Colon (tissue), 2 donors: ENCODE measurements at regions not wholly inside any gene's neighbourhood (a gene's known extent, or its start where the extent isn't known, plus 50 kb on each side); places are given as distances from the start of the nearest gene placed in this dataset.
"Not testable (repeated sequence)": the region's sequence is repeated elsewhere in the genome, so short reads cannot be mapped to it uniquely, and the experiment has no call there.

Source experiments
- FAIRE-seq: peaks from 2 replicates; lab custom pipeline; 2012; peaks lifted over from hg19 to GRCh38; lab: Jason Lieb, UNC
- donor health status: control.
- donor health status: control.

DNA sequence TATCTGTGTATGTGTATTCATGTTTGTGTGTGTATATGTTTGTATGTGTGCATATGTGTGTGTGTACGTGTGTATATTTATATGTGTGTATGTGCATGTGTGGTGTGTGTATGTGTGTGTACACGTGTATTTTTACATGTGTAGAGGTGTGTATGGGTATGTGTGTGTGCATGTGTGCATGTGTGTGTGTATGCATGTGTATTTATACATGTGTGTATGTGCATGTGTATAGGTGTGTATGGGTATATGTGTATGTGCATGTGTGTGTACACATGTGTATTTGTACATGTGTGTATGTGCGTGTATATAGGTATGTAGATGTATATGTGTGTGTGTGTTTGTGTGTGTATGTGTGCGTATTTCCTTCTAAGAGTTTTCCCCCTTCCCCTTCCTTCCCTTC is 207.7 kb upstream of the ATP6AP2 start:
- FAIRE-seq = no peak

GRCh38 chrX:40371376-40371775 is 209.4 kb upstream of the ATP6AP2 start:
- no peak for FAIRE-seq

DNA sequence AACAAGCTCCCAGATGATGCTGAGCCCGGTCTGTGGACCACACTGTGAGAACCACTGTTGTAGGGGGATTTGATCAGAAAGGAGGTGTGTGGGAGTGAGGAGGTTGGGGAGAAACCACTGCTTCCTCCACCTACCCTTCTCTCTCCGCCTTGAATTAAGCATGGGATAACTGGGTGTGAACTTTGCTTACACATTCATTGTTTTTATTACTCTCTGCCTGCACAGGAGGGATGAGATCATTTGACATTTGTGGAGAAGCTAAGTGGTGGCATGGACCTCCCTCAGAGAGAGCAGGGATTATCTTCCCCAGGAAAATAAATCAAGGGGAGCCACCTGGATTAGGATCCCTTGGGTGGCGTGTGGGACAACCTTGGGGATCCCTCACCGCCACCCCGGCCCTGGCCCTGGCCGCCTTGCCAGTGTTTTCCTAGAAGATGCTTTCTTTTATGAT is 212.1 kb upstream of the ATP6AP2 start:
- no peak for FAIRE-seq

- FAIRE-seq = no peak
These were observed 214.1 kb upstream of the ATP6AP2 start for GRCh38 chrX:40366661-40367060.

- not testable (repeated sequence) for FAIRE-seq
These were observed 218.5 kb upstream of the ATP6AP2 start for GRCh38 chrX:40362291-40362690.

GRCh38 chrX:40360557-40360956 is 220.2 kb upstream of the ATP6AP2 start:
- no peak for FAIRE-seq

DNA sequence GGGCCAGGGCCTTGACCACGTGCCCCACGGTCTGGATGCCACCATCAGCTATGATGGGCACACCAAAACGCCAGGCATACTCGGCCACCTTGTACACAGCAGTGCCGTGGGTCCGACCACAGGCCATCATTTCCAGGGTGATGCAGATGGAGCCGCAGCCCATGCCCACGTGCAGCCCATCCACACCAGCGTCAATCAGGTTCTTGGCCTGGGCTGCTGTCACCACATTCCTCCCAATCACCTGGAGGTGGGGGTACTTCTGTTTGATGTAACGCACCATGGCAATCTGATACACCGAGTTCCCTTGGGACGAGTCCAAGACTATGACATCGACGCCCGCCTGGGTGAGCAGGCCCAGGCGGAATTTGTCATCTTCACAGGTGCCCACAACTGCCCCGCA is 221.2 kb upstream of the ATP6AP2 start:
- no peak for FAIRE-seq

GRCh38 chrX:40358994-40359393 is 221.8 kb upstream of the ATP6AP2 start:
- no peak for FAIRE-seq

- no peak for FAIRE-seq
These were observed 231.5 kb upstream of the ATP6AP2 start for GRCh38 chrX:40349251-40349650.

DNA sequence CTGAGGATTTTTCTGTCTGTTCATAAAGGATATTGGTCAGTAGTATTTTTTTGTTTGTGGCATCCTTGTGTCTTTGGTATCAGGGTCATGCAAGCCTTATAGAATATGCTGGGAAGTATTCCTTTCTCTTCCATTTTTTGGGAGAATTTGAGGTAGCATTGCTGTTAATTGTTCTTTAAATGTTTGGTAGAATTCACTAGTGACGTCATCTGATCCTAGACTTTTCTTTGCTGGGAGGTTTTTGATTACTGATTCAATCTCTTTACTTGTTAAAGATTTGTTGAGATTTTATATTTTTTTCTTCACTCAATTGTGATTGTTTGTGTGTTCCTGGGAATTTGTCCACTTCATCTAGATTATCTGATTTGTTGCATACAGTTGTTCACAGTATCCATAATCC is 234.4 kb upstream of the ATP6AP2 start:
- no peak for FAIRE-seq

- no peak for FAIRE-seq
These were observed 237.5 kb upstream of the ATP6AP2 start for GRCh38 chrX:40343319-40343718.

GRCh38 chrX:40340116-40340515 is 240.7 kb upstream of the ATP6AP2 start:
- peak; percentile 82 for FAIRE-seq

- FAIRE-seq = peak; percentile 96
These were observed 235.6 kb upstream of the BCOR start for GRCh38 chrX:40333344-40333743.

DNA sequence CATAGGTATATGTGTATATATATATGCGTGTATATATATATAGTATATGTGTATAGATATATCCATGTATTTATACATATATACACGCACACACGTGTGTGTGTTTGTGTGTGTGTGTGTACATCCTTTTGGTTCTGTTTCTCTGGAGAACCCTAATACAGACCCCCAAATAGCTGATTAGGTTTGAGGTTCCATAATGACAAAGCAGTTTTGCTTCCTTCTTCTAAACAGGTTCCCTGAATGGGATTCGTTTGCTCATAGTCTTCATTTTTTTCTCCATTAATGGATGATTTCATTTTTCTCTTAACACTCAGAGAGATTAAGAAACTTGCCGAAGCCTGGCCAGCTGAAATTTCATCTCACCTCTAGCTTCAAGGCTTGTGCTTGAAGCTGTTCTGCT is 234.0 kb upstream of the BCOR start:
- FAIRE-seq = peak; percentile 33

GRCh38 chrX:40331353-40331752 is 233.6 kb upstream of the BCOR start:
- no peak for FAIRE-seq

GRCh38 chrX:40329616-40330015 is 231.9 kb upstream of the BCOR start:
- FAIRE-seq = no peak

DNA sequence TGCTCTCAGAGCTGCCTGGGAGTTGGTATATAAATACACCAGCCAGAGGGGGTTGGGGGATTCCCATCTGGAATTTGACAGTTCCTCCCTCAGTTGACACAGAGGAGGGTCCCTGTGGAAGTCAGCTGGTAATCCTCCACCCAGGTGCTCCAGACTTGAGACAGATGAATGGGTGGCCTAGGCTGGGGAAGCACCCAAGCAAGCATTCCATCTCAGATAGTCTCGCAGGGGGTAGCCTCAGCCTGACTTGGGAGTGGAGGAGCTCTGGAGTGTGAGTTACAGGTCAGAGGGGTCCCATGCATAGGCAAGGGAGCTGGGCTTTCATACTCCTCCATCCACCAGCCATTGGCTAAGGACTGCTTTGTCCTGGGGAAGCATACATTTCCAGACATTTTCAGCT is 229.3 kb upstream of the BCOR start:
- no peak for FAIRE-seq

GRCh38 chrX:40326186-40326965 is 228.6 kb upstream of the BCOR start:
- FAIRE-seq = no peak

DNA sequence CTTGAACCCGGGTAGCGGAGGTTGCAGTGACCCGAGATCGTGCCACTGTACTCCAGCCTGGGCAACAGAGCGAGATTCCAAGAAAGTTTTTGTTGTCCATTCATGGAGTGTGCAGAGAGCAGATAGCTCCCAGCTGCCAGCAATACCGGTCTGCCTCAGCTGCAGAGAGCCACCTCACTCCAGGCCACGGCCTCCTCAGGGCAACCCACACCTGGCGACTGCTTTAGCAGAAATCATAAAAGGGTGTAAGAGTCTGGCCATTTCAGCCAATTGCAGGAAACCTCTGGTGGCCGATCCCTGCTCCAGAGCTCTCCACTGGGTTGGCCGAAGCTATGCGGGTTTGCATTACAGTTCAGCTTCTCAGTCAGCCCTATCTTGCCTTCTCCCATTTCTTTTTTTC is 227.4 kb upstream of the BCOR start:
- no peak for FAIRE-seq

DNA sequence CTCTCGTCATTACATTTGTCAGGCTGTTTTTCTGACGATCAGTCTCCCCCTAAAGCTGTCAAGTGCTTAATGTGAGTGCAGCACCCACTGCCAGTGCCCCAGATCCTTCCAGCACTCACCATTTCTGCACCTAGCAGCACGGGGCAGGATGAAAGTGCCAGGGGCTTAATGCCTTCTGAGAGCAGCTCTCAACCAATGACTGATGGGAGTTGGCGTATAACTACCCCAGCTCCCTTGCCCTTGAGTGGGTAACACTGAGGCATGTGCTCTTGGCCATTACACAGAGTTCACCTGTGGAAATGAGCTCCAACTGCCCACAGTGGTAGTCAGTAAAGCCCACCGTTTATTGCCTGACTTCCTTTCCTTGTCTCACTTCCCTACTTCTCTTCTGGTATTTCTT is 226.2 kb upstream of the BCOR start:
- FAIRE-seq = no peak

GRCh38 chrX:40320819-40321218 is 223.1 kb upstream of the BCOR start:
- FAIRE-seq = no peak

DNA sequence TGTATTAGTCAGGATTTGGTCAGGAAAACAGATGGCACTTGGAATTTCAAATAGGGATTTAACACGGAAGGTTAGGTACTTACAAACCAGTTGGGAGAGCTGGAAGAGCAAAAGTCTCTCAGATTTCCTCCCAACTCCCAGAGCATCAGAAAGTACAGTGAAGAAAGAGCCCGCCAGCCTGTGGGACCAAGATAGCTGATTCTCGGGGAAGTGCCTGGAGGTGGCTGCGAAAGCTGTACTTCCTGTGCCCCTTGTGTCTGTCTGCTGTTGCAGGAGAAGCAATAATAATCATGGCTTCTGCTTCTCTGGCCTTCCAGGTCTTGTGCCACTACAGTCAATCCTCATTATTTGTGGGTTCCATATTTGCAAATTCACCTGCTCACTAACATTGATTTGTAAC is 221.0 kb upstream of the BCOR start:
- FAIRE-seq = no peak

GRCh38 chrX:40318076-40318475 is 220.3 kb upstream of the BCOR start:
- FAIRE-seq = no peak

- FAIRE-seq = no peak
These were observed 218.7 kb upstream of the BCOR start for GRCh38 chrX:40316502-40316901.
